Medulla oblongata (tissue), 1 donor: ENCODE measurements at regions not wholly inside any gene's neighbourhood (a gene's known extent, or its start where the extent isn't known, plus 50 kb on each side); places are given as distances from the start of the nearest gene placed in this dataset.
"Not testable (repeated sequence)": the region's sequence is repeated elsewhere in the genome, so short reads cannot be mapped to it uniquely, and the experiment has no call there.

Source experiments
- DNase-seq: peaks from one replicate; pipeline ENCODE4 v3.0.0-alpha.2; 2015; ENCODE audit errors: extremely low spot score

GRCh38 chr7:118418433-118418832, 193.9 kb downstream of the ANKRD7 start:
- DNase-seq: no peak

DNA sequence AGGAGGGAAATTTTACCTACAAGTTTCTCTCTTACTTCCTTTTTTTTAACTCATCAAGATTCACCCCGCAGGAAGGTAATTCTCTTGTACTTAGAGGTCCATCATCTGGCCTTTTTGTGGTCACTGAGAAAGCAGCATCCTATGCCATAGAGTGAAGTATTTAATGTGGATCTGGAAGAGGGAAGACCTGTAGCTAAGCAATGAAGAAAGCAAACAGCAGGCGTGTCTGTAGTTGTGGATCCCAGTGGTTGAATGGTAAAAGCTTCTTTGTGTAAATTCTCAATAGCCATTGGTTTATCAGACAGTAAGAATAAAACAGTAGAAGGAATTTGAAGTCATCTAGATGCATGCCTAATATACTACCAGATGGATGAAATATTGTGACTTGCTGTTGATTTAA, 196.4 kb downstream of the ANKRD7 start:
- DNase-seq: no peak

DNA sequence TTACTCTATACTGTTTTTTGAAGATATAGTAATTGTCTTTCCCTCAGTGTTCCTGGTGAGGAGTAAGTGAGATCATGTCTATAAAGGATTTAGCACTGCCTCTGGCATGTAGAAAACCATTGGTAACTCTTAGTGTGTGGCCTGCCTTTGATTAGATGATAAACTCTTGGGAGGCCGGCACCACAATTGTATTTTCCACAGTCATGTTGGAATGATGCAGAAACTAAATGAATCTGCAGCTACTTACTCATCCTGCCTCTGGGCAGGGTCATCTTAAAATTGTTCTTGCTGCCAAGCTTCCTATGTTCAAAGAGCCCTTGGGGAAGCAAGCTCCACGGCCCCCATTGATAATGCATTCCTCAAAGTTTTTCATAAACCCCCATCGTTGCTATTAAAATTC, 204.6 kb downstream of the ANKRD7 start:
- no peak for DNase-seq

DNA sequence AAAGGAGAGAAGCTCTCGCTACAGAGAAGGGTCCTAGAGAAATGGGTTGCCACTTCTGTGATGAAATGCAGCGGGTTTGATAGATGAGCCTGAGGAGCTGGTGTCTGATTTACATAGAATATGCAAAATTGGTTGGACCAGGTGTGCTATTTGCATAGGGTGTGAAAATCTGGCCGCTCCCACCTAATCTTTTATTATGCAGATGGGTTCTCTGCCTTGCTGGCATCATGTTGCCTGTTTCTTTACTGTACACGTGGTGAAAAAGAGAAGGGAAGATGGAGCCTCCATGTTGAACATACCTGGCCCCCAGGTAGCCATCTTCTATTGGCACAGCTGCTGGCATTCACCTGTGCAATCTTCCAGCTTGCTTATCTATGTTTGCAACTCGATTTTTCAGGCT, 212.2 kb downstream of the ANKRD7 start:
- DNase-seq: no peak

- not testable (repeated sequence) for DNase-seq
Measured at GRCh38 chr7:118449030-118449429, 224.5 kb downstream of the ANKRD7 start.

- no peak for DNase-seq
Measured at GRCh38 chr7:118449797-118450567, 225.5 kb downstream of the ANKRD7 start.

DNA sequence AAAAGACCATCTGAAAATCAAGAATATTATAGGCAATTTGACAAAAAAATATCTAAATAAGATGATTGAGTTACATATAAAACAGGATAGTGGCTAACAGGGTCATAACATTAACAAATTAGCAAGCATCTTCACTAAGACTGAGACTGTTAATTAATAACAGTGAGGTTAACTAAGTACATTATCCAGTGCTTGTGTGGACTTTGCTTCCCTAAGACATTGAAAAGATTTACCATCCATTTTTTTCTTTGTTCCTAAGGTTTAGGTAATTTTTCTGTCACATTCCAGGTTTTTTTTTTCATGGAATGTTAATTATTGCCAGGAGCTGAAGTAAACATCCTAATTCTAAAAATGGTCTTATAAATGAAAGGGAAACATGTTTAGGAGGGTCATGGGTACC, 227.6 kb downstream of the ANKRD7 start:
- DNase-seq: no peak

- no peak for DNase-seq
Measured at GRCh38 chr7:118467381-118467780, 242.9 kb downstream of the ANKRD7 start.

DNA sequence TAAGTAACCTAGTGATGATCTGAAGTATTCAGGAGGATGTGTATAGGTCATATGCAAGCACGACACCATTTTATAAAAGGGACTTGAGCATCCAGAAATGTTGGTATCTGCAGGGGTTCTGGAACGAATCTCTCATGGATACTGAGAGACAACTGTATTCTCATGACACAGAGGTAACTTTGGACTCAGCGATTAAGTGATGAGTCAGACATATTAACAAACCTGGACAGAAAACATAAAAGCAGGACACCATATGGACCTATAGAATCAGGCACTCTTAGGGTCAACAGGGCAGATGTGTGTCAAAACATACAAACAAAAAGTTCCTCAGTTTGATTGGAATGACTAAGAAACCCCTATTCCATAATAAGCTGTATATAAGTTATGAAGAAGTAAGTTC, 248.1 kb downstream of the ANKRD7 start:
- DNase-seq: no peak

DNA sequence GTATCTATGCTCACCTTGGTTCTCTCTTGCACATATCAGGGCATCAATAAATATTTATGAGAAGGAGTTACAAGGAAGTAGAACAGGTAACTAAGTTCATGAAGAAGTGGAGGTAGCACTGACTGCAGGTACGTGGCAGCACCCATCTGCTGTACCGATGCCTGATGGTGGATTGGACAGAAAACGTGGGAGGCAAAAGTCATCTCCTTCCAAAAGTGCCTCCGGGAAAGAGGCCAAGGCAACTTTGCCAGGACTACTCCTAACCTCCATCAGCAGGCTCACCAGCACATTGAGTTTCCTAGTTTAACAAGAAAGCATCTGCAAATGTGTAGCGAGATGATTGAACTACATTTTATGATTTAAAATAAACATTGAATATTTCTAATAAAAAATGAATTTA, 248.8 kb downstream of the ANKRD7 start:
- DNase-seq: no peak

DNA sequence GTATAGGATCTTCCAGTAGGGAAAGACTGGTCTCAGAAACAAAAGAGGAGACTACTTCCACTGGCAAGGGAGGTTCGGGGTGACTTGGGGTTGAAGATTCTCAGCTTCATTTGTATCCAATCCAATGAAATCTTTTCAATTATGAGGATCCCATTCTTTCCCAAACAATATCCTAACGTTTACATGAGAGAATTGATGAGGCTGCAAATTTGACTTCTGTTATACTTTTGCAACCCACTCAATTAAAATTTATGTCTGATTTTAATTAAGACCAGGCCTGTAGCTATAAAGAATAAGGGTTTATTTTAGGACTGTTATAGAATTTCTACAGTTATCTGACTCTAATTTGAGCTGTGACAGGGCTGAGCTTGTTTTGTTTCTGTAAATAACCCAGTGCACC, 251.5 kb downstream of the ANKRD7 start:
- no peak for DNase-seq

DNA sequence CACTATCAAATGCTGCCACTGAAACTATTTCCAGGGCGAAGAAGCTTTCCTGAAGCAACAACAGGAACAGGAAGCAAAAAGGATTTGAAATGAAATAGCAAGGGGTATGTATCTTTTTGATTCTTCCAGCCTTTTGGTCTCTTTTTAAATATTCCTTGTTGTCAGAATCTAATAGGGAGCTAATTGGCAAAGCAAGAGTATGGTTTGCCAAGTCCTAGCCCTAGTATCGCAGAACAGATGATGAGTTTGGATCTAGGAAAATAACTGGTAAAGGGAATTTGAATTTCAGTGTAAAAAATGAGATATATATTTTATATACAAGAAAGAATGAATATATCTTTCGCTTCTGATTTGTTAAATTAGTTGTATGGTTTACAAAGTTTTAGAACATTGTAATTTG, 252.5 kb downstream of the ANKRD7 start:
- DNase-seq: no peak

DNA sequence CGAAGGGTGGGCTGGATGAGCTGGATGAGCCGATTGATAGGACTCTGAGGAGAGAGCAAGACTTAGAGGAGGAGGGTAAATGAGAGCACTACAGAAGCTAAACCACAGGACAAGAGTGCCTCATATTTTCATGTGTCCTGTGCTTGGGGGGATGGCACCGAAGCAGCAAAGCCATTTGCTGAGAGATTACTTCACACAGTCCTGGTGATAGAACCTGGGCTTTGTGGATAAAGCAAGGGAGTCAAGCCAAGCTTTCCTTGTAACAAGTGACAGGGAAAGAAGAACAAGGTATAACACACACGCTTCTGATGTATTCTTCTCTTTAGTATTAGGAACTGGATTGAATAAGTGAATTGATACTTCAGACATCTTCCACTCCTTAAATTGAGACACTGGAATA, 253.7 kb downstream of the ANKRD7 start:
- DNase-seq: no peak

DNA sequence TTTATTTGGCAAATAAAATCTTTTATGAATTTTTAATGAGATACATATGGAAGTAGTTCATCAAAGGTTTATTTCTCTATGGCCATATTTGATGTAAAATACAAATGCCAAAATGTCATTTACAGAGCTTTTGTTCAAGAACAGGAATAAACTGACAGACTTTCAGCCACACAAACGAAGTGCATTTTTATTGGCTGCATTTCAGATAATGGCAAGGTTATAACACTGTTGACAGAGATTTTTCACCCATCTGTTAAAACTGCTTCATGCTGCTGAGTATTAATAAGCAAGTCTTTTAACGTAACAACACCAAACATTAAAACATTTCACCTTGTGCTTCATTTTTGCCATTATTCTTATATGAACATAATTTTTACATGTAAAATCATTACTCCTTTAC, 254.4 kb downstream of the ANKRD7 start:
- DNase-seq: no peak

DNA sequence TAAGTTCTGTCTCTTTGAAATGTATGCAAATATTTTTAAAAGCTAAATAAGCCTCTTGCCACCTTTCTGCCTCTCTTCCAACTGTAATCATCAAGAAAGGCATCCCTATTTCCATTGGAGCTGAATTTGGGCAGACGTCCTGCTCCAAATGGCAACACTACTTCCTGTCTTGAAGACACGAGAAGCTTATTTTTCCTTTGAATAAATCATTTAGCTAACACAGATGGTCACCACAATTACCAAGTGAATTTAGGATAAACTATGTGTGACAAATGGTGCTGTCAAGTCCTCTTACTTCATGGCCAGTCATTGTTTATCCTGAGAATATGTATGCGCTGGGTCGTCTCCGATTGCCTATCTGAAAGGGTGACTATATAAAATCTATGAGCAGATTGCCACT, 268.0 kb downstream of the ANKRD7 start:
- no peak for DNase-seq

- DNase-seq: no peak
Measured at GRCh38 chr7:118496138-118496644, 271.7 kb downstream of the ANKRD7 start.

GRCh38 chr7:118502235-118502634, 277.7 kb downstream of the ANKRD7 start:
- DNase-seq: no peak

GRCh38 chr7:118511146-118511545, 286.6 kb downstream of the ANKRD7 start:
- DNase-seq: peak; percentile 24

- DNase-seq: no peak
Measured at GRCh38 chr7:118517275-118517674, 292.8 kb downstream of the ANKRD7 start.

DNA sequence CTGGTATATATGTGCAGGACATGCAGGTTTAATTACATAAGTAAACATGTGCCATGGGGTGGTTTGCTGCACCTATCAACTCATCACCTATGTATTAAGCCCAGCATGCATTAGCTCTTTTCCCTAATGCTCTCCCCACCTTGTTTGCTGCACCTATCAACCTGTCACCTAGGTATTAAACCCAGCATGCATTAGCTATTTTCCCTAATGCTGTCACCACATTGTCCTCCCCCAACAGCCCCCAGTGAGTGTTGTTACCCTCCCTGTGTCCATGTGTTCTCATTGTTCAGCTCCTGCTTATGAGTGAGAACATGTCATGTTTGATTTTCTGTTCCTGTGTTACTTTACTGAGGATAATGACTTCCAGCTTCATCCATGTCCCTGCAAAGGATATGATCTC, 300.5 kb downstream of the ANKRD7 start:
- DNase-seq: no peak

GRCh38 chr7:118531566-118531965, 307.1 kb downstream of the ANKRD7 start:
- no peak for DNase-seq

DNA sequence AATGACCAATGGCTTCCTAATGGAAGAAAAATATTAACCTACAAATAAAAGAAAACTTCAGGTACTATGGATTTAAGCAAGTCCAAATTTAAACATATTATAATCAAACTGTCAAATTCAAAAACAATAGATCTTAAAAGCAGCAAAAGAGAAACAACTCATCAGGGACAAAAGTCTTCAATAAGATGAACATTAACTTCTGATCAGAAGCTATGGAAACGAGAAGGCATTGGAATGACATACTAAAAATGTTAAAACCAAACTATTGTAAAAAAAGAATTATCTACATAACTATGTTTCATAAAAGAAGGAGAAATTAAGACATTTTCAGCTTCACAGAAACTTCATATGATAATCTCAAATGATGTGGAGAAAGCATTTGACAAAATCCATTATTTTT, 334.7 kb downstream of the ANKRD7 start:
- no peak for DNase-seq

- no peak for DNase-seq
Measured at GRCh38 chr7:118563311-118563710, 338.8 kb downstream of the ANKRD7 start.

- no peak for DNase-seq
Measured at GRCh38 chr7:118572604-118573003, 348.1 kb downstream of the ANKRD7 start.
